GM12865 (cell line): ENCODE measurements at regions not wholly inside any gene's neighbourhood (a gene's known extent, or its start where the extent isn't known, plus 50 kb on each side); places are given as distances from the start of the nearest gene placed in this dataset.

ENCODE experiments used
- DNase-seq: peaks from one replicate; pipeline ENCODE4 v3.0.0; 2010; ENCODE audit warnings: low read depth
- H3K4me3 ChIP-seq: 2 replicates; pipeline ENCODE4 v1.5.1; 2011; ENCODE audit warnings: mild to moderate bottlenecking, low read depth, low read length, control low read depth
- TF ChIP-seq, protein P1 (sequence below): IDR thresholded peaks from 2 replicates; pipeline ENCODE4 v1.5.1; 2011; ENCODE audit warnings: low read length, control low read depth, low read depth, inconsistent platforms; ENCODE audit not compliant: insufficient read depth; ENCODE audit errors: missing control alignments

- no peak overlapping the region for H3K4me3 ChIP-seq
These were observed 81.4 kb upstream of the HEY2 start for GRCh38 chr6:125668071-125668470.

GRCh38 chr6:125670568-125670967 lies 78.9 kb upstream of the HEY2 start:
- H3K4me3 ChIP-seq: no peak overlapping the region
- DNase-seq: no peak
- TF ChIP-seq, protein P1, sequence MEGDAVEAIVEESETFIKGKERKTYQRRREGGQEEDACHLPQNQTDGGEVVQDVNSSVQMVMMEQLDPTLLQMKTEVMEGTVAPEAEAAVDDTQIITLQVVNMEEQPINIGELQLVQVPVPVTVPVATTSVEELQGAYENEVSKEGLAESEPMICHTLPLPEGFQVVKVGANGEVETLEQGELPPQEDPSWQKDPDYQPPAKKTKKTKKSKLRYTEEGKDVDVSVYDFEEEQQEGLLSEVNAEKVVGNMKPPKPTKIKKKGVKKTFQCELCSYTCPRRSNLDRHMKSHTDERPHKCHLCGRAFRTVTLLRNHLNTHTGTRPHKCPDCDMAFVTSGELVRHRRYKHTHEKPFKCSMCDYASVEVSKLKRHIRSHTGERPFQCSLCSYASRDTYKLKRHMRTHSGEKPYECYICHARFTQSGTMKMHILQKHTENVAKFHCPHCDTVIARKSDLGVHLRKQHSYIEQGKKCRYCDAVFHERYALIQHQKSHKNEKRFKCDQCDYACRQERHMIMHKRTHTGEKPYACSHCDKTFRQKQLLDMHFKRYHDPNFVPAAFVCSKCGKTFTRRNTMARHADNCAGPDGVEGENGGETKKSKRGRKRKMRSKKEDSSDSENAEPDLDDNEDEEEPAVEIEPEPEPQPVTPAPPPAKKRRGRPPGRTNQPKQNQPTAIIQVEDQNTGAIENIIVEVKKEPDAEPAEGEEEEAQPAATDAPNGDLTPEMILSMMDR: no peak

More at GRCh38 chr6:125668071-125668470, 81.4 kb upstream of the HEY2 start:
- TF ChIP-seq, protein P1: no peak
- DNase-seq: no peak

DNA sequence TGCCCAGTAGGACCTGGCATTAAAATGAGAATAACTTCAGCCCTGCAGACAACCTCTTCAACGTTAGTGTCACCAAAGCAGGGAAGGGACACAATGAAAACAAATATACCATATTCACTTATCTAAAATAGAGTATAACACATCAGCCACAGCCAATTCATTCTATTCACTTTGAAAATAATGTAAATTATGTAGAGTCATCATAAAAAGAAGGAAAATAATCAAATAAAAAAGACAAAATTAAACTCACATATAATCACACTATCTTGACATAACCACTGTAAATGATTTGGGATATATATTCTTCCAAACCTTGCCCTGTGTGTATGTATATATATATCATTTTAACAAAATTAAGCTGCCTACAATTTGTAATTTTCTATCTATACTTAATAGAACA lies 78.1 kb upstream of the HEY2 start:
- no peak for DNase-seq
- H3K4me3 ChIP-seq: no peak overlapping the region
- TF ChIP-seq, protein P1: no peak

- TF ChIP-seq, protein P1: no peak
- DNase-seq: no peak
- H3K4me3 ChIP-seq: no peak overlapping the region
These were observed 75.2 kb upstream of the HEY2 start for GRCh38 chr6:125674230-125674629.

DNA sequence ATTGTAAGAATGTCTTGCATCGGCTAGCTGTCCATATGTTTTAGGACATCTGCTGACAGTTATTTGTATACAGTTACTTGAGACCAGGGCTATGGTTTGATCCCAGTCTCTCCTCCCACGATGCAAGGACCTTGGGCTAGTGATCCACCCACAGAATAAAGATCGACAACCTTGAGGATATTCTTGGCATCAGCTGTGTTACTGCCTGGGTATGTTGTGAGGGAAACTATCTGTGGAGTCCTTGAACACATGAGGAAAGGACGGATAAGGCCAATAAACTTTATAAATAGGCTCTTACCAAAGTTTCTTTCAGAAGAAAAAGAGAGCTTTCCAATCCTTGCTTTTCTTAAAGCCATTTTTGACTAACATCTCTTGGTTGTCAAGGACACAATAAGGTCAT lies 70.8 kb upstream of the HEY2 start:
- H3K4me3 ChIP-seq: no peak overlapping the region
- TF ChIP-seq, protein P1: no peak
- no peak for DNase-seq

DNA sequence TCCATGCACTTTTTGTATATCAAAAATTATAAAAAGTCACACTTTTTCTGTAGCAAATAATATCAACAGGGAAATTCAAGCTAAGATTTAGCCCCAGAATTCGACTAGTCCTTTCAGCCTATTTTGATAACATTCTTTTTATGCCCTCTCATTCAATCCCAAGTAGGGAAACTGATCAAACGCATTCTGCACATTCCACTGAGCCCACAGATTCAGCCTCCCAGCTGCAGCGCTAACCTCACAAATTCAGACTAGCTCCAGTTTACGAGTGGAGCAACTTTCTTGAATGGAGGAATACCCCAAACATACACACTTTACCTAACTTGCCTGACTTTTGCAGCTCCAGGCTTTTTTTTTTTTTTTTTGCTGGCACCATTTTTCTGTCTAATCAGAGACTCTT lies 70.3 kb upstream of the HEY2 start:
- H3K4me3 ChIP-seq: no peak overlapping the region
- TF ChIP-seq, protein P1: no peak
- no peak for DNase-seq

DNA sequence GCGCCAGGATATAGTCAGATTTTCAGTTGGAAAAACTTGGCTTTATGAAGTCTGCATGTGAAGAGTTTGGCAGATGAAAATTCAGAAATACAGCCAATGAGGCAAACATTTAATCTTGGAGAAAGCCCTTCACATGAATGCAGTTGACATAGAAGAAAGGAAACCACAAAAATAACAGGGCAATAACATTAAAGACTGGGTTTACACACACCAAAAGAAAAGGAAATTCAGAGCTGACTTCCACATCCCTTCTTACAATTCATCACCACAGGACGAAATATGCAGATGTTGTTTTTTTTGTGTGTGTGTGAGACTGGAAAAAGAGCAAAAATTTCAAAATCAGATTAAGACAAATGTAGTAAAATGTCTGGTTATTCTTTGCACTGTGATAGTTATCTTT lies 69.8 kb upstream of the HEY2 start:
- TF ChIP-seq, protein P1: no peak
- no peak for DNase-seq
- H3K4me3 ChIP-seq: no peak overlapping the region
